ENCODE measurements at regions not wholly inside any gene's neighbourhood (a gene's known extent, or its start where the extent isn't known, plus 50 kb on each side); places are given as distances from the start of the nearest gene placed in this dataset.
"Not testable (repeated sequence)": the region's sequence is repeated elsewhere in the genome, so short reads cannot be mapped to it uniquely, and the experiment has no call there.

DNA sequence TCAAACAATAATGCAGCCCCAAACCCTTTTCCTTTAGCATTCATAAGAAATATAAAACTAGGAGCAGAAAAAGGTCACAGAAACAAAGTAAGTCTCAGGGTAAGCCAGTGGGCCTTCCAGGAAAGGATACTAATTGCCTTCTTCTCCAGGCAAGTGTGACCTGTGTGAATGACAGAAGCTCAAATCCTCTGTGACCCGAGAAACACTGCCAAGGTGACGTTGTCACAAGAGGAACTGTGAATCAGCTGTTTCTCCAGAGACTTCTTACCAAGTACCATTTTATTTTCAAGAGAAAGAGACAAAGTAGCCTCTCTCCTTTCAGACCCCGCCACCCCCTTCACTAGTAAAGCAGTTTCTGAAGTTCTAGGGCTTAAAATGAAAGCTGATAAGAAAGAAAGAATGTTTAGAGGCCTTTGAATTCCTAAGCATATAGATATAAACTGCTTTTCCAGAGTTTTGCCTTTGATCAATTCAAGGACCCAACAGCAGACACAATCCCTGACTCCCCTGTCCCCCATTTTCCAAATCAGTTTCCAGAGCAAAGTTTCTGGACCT is 155.6 kb downstream of the NUF2 start:
- H3K27me3 ChIP-seq (replicated peaks) = no peaks in the 10 kb centered on the region
- TF ChIP-seq, protein P1, sequence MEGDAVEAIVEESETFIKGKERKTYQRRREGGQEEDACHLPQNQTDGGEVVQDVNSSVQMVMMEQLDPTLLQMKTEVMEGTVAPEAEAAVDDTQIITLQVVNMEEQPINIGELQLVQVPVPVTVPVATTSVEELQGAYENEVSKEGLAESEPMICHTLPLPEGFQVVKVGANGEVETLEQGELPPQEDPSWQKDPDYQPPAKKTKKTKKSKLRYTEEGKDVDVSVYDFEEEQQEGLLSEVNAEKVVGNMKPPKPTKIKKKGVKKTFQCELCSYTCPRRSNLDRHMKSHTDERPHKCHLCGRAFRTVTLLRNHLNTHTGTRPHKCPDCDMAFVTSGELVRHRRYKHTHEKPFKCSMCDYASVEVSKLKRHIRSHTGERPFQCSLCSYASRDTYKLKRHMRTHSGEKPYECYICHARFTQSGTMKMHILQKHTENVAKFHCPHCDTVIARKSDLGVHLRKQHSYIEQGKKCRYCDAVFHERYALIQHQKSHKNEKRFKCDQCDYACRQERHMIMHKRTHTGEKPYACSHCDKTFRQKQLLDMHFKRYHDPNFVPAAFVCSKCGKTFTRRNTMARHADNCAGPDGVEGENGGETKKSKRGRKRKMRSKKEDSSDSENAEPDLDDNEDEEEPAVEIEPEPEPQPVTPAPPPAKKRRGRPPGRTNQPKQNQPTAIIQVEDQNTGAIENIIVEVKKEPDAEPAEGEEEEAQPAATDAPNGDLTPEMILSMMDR (IDR thresholded peaks at IDR 0.05; ENCODE audit: low read depth, low read length, missing control alignments) = no peak
- in situ Hi-C loops (cut with HindIII; ENCODE audit: low pct_ligation_motif_present, low sequenced_read_pairs) = no loop called here
- DNase-seq = no peak
- no peaks in the 10 kb centered on the region for H3K36me3 ChIP-seq (replicated peaks)
- no peak overlapping the region for H3K4me3 ChIP-seq (ENCODE audit: low read depth, low read length)
- H3K27ac ChIP-seq = no peak overlapping the region

DNA sequence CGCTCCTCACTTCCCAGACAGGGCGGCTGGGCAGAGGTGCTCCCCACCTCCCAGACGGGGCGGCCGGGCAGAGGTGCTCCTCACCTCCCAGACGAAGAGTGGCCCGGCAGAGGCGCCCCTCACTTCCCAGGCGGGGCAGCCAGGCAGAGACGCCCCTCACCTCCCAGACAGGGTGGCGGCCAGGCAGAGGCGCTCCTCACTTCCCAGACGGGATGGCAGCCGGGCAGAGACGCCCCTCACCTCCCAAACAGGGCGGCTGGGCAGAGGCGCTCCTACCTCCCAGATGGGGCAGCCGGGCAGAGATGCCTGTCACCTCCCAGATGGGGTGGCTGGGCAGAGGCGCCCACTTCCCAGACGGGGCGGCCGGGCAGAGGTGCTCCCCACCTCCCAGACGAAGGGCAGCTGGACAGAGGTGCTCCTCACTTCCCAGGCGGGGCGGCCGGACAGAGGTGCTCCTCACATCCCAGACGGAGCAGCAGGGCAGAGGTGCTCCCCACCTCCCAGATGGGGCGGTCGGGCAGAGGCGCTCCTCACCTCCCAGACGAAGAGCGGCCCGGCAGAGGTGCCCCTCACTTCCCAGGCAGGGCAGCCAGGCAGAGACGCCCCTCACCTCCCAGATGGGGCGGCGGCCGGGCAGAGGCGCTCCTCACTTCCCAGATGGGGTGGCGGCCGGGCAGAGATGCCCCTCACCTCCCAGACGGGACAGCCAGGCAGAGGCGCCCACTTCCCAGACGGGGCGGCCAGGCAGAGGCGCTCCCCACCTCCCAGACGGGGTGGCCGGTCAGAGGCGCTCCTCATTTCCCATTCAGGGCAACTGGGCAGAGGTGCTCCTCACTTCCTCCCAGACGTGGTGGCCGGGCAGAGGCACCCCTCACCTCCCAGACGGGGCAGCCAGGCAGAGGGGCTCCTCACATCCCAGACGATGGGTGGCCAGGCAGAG is 176.9 kb downstream of the NUF2 start:
- in situ Hi-C loops (cut with HindIII; ENCODE audit: low pct_ligation_motif_present, low sequenced_read_pairs); H3K27me3 ChIP-seq (replicated peaks); DNase-seq; H3K4me3 ChIP-seq (ENCODE audit: low read depth, low read length); H3K27ac ChIP-seq; H3K36me3 ChIP-seq (replicated peaks): not testable (repeated sequence)

DNA sequence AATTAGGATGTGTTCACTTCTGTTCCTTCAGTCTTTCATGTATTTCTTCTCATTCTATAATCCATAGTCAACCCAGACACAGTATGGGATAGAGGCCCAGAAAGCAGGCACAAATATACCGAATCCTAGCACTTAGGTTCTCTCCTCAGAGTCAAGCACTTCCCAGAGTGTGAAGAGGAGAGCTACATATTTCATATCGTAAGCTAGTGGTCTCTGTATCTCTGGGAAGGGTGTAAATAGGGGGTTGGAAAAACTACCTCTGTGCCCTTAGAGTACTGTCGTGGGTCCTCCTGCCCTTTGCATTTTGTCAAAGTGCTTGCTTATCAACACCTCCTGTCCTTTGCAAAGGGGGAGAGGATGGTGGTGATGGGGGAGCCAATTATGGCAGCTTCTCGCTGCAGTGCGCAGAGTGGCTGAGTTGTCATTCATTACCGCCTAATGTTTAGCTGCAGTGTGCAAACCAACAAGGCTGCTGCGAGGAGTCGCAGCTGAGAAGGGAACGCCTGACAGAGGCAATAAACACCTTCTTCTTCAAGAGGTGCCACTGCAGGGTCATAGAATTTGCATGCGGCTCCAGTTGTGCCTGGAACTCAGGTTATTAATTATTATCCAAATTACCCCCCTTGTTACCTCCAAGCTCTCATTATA is 182.7 kb downstream of the NUF2 start:
- TF ChIP-seq, protein P1 (IDR thresholded peaks at IDR 0.05; ENCODE audit: low read depth, low read length, missing control alignments) = no peak
- Histone ChIP-seq H3K27me3 (replicated peaks) (no peaks in the 10 kb centered on the region), H3K4me3 (ENCODE audit: low read depth, low read length) (no peak overlapping the region), H3K27ac (no peak overlapping the region), H3K36me3 (replicated peaks) (no peaks in the 10 kb centered on the region)
- no peak for DNase-seq
- in situ Hi-C loops (cut with HindIII; ENCODE audit: low pct_ligation_motif_present, low sequenced_read_pairs) = no loop called here

DNA sequence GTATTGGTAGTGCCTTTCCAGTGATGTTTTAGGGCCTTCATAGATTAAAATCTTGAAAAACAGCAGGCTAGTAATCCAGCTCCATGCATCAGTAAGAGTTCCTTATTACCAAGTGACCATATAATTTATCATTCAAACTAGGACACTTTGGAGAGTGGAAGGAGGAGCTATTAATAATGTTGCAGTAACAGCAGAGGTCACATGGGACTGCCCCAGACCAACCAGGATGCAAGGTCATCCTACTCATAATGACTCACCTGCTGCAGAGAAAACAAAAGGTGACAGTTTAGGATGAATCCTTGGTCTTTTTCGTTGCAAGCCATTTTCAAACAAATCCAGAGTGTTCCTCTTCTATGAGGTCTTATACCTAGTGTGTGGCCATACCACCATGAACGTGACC is 187.4 kb downstream of the NUF2 start:
- no peak overlapping the region for H3K4me3 ChIP-seq (ENCODE audit: low read depth, low read length)
- no peak overlapping the region for H3K27ac ChIP-seq
- no peaks in the 10 kb centered on the region for H3K27me3 ChIP-seq (replicated peaks)
- TF ChIP-seq, protein P1 (IDR thresholded peaks at IDR 0.05; ENCODE audit: low read depth, low read length, missing control alignments) = no peak
- in situ Hi-C loops (cut with HindIII; ENCODE audit: low pct_ligation_motif_present, low sequenced_read_pairs) = no loop called here
- DNase-seq = no peak
- H3K36me3 ChIP-seq (replicated peaks) = no peaks in the 10 kb centered on the region

GRCh38 chr1:163512349-163512989 is 190.7 kb downstream of the NUF2 start:
- no peak overlapping the region for H3K27ac ChIP-seq
- no peaks in the 10 kb centered on the region for H3K36me3 ChIP-seq (replicated peaks)
- in situ Hi-C loops (cut with HindIII; ENCODE audit: low pct_ligation_motif_present, low sequenced_read_pairs) = no loop called here
- no peak for DNase-seq
- TF ChIP-seq, protein P1 (IDR thresholded peaks at IDR 0.05; ENCODE audit: low read depth, low read length, missing control alignments) = no peak
- no peaks in the 10 kb centered on the region for H3K27me3 ChIP-seq (replicated peaks)
- H3K4me3 ChIP-seq (ENCODE audit: low read depth, low read length) = no peak overlapping the region
